DND-41 (cell line): ENCODE measurements at regions not wholly inside any gene's neighbourhood (a gene's known extent, or its start where the extent isn't known, plus 50 kb on each side); places are given as distances from the start of the nearest gene placed in this dataset.

Experiments used
- CTCF ChIP-seq: IDR thresholded peaks from 2 replicates; pipeline ENCODE4 v1.5.1; 2012; ENCODE audit warnings: borderline replicate concordance, low read length, moderate library complexity, mild to moderate bottlenecking; ENCODE audit not compliant: poor library complexity, severe bottlenecking; ENCODE audit errors: extremely low read depth
- EZH2 ChIP-seq: IDR thresholded peaks from 3 replicates; pipeline ENCODE4 v1.6.1; 2012; ENCODE audit warnings: borderline replicate concordance, low read depth, mild to moderate bottlenecking, moderate library complexity, low read length, inconsistent platforms; ENCODE audit not compliant: severe bottlenecking

DNA sequence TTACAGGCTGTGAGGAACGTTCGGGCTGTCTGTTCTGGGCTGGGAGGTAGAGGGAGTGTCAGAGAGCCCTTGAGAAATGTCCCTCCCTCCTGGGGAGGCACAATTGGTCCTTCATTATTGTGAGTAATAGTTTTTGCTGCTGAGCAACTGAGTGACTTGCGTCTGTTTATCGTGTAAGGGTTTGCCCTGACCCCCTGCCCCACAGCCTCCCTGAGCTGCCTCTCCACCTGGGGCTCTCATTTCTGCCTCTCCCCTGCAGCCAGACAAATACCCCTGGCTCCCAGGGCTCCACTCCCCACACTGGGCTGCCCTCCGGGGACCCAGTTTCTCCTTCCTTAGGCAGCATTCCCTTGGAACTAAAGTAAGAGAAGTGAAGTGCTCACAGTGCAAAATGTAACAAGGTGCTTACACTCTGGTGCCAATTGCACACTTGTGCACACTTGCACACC is 174.9 kb upstream of the MVB12B start:
- TF ChIP-seq EZH2 (no peak), CTCF (no peak)
